Endothelial cell of umbilical vein (primary cell): ENCODE measurements at regions not wholly inside any gene's neighbourhood (a gene's known extent, or its start where the extent isn't known, plus 50 kb on each side); places are given as distances from the start of the nearest gene placed in this dataset.

Experiments
- EZH2 ChIP-seq: IDR thresholded peaks from 2 replicates; pipeline ENCODE4 v1.6.1; 2012; ENCODE audit warnings: borderline replicate concordance, low read depth, mild to moderate bottlenecking, moderate library complexity, low read length, inconsistent platforms; ENCODE audit not compliant: severe bottlenecking
- FOS ChIP-seq: IDR thresholded peaks from 2 replicates; pipeline ENCODE4 v1.6.1; 2011; ENCODE audit warnings: mild to moderate bottlenecking, low read length, moderate library complexity, borderline replicate concordance; ENCODE audit not compliant: insufficient read depth
- GATA2 ChIP-seq: IDR thresholded peaks from 2 replicates; pipeline ENCODE4 v1.7.0; 2011; ENCODE audit warnings: low read depth, mild to moderate bottlenecking, moderate library complexity, mixed read lengths, low read length; ENCODE audit not compliant: insufficient read length, insufficient read depth
- JUN ChIP-seq: IDR thresholded peaks from 2 replicates; pipeline ENCODE4 v1.6.1; 2011; ENCODE audit warnings: borderline replicate concordance, low read depth; ENCODE audit not compliant: insufficient read length, insufficient read depth
- MYC ChIP-seq: IDR thresholded peaks from one replicate; pipeline ENCODE4 v1.6.1; 2011; ENCODE audit warnings: mild to moderate bottlenecking, low read depth, low read length
- POLR2A ChIP-seq: IDR thresholded peaks from 2 replicates; pipeline ENCODE4 v1.6.1; 2012; ENCODE audit warnings: low read depth, mild to moderate bottlenecking, control low read depth, low read length
- POLR2AphosphoS5 ChIP-seq: IDR thresholded peaks from 2 replicates; pipeline ENCODE4 v1.6.1; 2012; ENCODE audit warnings: low read depth, mild to moderate bottlenecking, control low read depth, low read length, moderate library complexity; ENCODE audit not compliant: insufficient read depth
- TF ChIP-seq, protein P1 (sequence below), 2 donors: IDR thresholded peaks; 1 replicate in 1 of 2; 2 replicates in 1 of 2; pipeline ENCODE4 v1.5.1; 2011; ENCODE audit warnings: low read length in 2 of 2, mild to moderate bottlenecking in 2 of 2, moderate library complexity in 2 of 2, control low read depth in 1 of 2, inconsistent platforms in 1 of 2, low read depth in 1 of 2; ENCODE audit not compliant: insufficient read depth in 1 of 2; ENCODE audit errors: extremely low read depth in 1 of 2
- TF ChIP-seq, protein P2 (sequence below): IDR thresholded peaks from 2 replicates; pipeline ENCODE4 v1.6.1; 2011; ENCODE audit not compliant: insufficient read depth, insufficient read length

DNA sequence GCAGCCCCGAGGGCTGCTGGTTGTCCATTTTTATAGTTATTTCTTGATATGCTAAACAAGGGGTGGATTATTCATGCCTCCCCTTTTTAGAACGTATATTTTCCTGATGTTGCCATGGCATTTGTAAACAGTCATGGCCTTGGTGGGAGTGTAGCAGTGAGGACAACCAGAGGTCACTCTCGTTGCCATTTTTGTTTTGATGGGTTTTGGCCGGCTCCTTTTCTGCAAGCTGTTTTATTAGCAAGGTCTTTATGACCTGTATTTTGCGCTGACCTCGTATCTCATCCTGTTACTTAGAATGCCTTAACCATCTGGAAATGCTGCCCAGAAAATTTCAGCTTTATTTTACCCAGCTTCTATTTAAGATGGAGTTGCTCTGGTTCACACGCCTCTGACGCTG lies 825.8 kb upstream of the CDH2 start:
- TF ChIP-seq EZH2: no peak
- no peak for TF ChIP-seq POLR2A
- TF ChIP-seq, protein P1, sequence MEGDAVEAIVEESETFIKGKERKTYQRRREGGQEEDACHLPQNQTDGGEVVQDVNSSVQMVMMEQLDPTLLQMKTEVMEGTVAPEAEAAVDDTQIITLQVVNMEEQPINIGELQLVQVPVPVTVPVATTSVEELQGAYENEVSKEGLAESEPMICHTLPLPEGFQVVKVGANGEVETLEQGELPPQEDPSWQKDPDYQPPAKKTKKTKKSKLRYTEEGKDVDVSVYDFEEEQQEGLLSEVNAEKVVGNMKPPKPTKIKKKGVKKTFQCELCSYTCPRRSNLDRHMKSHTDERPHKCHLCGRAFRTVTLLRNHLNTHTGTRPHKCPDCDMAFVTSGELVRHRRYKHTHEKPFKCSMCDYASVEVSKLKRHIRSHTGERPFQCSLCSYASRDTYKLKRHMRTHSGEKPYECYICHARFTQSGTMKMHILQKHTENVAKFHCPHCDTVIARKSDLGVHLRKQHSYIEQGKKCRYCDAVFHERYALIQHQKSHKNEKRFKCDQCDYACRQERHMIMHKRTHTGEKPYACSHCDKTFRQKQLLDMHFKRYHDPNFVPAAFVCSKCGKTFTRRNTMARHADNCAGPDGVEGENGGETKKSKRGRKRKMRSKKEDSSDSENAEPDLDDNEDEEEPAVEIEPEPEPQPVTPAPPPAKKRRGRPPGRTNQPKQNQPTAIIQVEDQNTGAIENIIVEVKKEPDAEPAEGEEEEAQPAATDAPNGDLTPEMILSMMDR (IDR thresholded peaks at IDR 0.05; ENCODE audit: extremely low read depth in 1 of 2, insufficient read depth in 1 of 2, low read depth in 1 of 2, low read length in 2 of 2): no peak
- TF ChIP-seq, protein P2, sequence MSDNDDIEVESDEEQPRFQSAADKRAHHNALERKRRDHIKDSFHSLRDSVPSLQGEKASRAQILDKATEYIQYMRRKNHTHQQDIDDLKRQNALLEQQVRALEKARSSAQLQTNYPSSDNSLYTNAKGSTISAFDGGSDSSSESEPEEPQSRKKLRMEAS: no peak
- no peak for TF ChIP-seq POLR2AphosphoS5
- no peak for TF ChIP-seq GATA2
- no peak for TF ChIP-seq FOS
- TF ChIP-seq MYC: no peak
- no peak for TF ChIP-seq JUN
